PC-9 (cell line): ENCODE measurements at regions not wholly inside any gene's neighbourhood (a gene's known extent, or its start where the extent isn't known, plus 50 kb on each side); places are given as distances from the start of the nearest gene placed in this dataset.

Experiments
- BruUV-seq: library from RNA; stranded (reverse); fragments of 400-500 nt; replicated peaks from 2 replicates; lab custom pipeline; 2021; lab: Mats Ljungman, UMichigan
- CTCF ChIA-PET: fragments of 300-600 bp; sonication (Branson Sonifier 250); formaldehyde crosslinking; loops from one replicate; lab custom pipeline; 2022; ENCODE audit warnings: antibody characterized with exemption; lab: Charles Lee
- POLR2A ChIA-PET: fragments of 300-600 bp; sonication (Branson Sonifier 250); formaldehyde crosslinking; loops from one replicate; lab custom pipeline; 2022; ENCODE audit warnings: antibody characterized with exemption; ENCODE audit not compliant: unreplicated experiment; lab: Charles Lee
- DNase-seq, 2 experiments: peaks; one replicate each; pipeline versions ENCODE4 v3.0.0 to v3.0.0-alpha.2; 2015 to 2022; ENCODE audit warnings: mixed read lengths in 1 of 2
- H2AFZ ChIP-seq: fragments of 200-600 bp; sonication (generic); 2 replicates; pipeline ENCODE4 v1.8.1; 2017; ENCODE audit warnings: antibody characterized with exemption
- H3F3A ChIP-seq: fragments of 200-600 bp; sonication (generic); 2 replicates; pipeline ENCODE4 v1.8.1; 2017; ENCODE audit warnings: antibody characterized with exemption, mild to moderate bottlenecking, low read depth; ENCODE audit not compliant: insufficient read depth
- H3K27ac ChIP-seq: fragments of 200-600 bp; sonication (generic); 2 replicates; pipeline ENCODE4 v1.6.1; 2016; ENCODE audit warnings: mixed run types
- H3K27me3 ChIP-seq: fragments of 200-600 bp; sonication (generic); 2 replicates; pipeline ENCODE4 v1.6.1; 2016; ENCODE audit warnings: low read depth, mixed run types; ENCODE audit not compliant: insufficient read depth
- H3K36me3 ChIP-seq: fragments of 200-600 bp; sonication (generic); 2 replicates; pipeline ENCODE4 v1.6.1; 2016; ENCODE audit warnings: low read depth, mixed run types
- H3K4me1 ChIP-seq: fragments of 200-600 bp; sonication (generic); replicated peaks from 2 replicates; pipeline ENCODE4 v1.6.1; 2016; ENCODE audit warnings: mixed run types; ENCODE audit not compliant: insufficient read depth
- H3K4me2 ChIP-seq: fragments of 200-600 bp; sonication (generic); 2 replicates; pipeline ENCODE4 v1.6.1; 2017; ENCODE audit warnings: mixed run types
- H3K4me3 ChIP-seq: fragments of 200-600 bp; sonication (generic); 2 replicates; pipeline ENCODE4 v1.6.1; 2016; ENCODE audit warnings: mixed run types
- H3K79me2 ChIP-seq: fragments of 200-600 bp; sonication (generic); 2 replicates; pipeline ENCODE4 v1.6.1; 2017; ENCODE audit warnings: low read depth, mixed run types
- H3K9me2 ChIP-seq: fragments of 200-600 bp; sonication (generic); 2 replicates; pipeline ENCODE4 v1.8.1; 2017; ENCODE audit warnings: mild to moderate bottlenecking; ENCODE audit not compliant: insufficient read depth
- H3K9me3 ChIP-seq: fragments of 200-600 bp; sonication (generic); 2 replicates; pipeline ENCODE4 v1.8.1; 2016; ENCODE audit warnings: low read depth; ENCODE audit not compliant: insufficient read depth
- H4K20me1 ChIP-seq: fragments of 200-600 bp; sonication (generic); 2 replicates; pipeline ENCODE4 v1.8.1; 2017; ENCODE audit not compliant: insufficient read depth
- CTCF ChIP-seq: fragments of 200-600 bp; sonication (generic); conservative IDR thresholded peaks from 2 replicates; pipeline ENCODE4 v1.6.1; 2017; ENCODE audit warnings: mixed run types, antibody characterized with exemption, mild to moderate bottlenecking, moderate library complexity
- EZH2 ChIP-seq: fragments of 200-600 bp; sonication (generic); IDR thresholded peaks from 2 replicates; pipeline ENCODE4 v1.8.0; 2017; ENCODE audit warnings: antibody characterized with exemption, low read depth
- intact Hi-C: fragments of 100-400 bp; cut with micrococcal nuclease; formaldehyde crosslinking; loops from one replicate; pipeline ENCODE4 v1.10.0; 2022; ENCODE audit not compliant: unreplicated experiment

GRCh38 chr12:97616946-97617345 is 154.3 kb downstream of the RMST start:
- no peaks in the 10 kb centered on the region for H3K4me1 ChIP-seq
- no peak overlapping the region for H3K4me3 ChIP-seq
- ChIA-PET CTCF (no interaction called here), POLR2A (no interaction called here)
- H3K79me2 ChIP-seq = no peaks in the 10 kb centered on the region
- intact Hi-C loops = no loop called here
- TF ChIP-seq EZH2 = no peak
- TF ChIP-seq CTCF = no peak
- no peaks in the 10 kb centered on the region for H3K9me3 ChIP-seq
- no peaks in the 10 kb centered on the region for H4K20me1 ChIP-seq
- H2AFZ ChIP-seq = no peak overlapping the region
- no peaks in the 10 kb centered on the region for H3K27me3 ChIP-seq
- no peaks in the 10 kb centered on the region for H3K36me3 ChIP-seq
- H3K4me2 ChIP-seq = no peak overlapping the region
- DNase-seq = no peak
- H3F3A ChIP-seq = no peaks in the 10 kb centered on the region
- H3K27ac ChIP-seq = no peak overlapping the region
- BruUV-seq = no TSS peak
- no peaks in the 10 kb centered on the region; the same call in 1 of the 2 replicates for H3K9me2 ChIP-seq

GRCh38 chr12:97628962-97629361 is 166.4 kb downstream of the RMST start:
- Histone ChIP-seq H3K9me2 (no peaks in the 10 kb centered on the region), H3K9me3 (no peaks in the 10 kb centered on the region), H3K4me2 (no peak overlapping the region), H3K36me3 (no peaks in the 10 kb centered on the region), H3F3A (no peaks in the 10 kb centered on the region), H3K27ac (no peak overlapping the region), H2AFZ (no peak overlapping the region), H4K20me1 (no peaks in the 10 kb centered on the region), H3K79me2 (no peaks in the 10 kb centered on the region), H3K4me1 (no peaks in the 10 kb centered on the region), H3K27me3 (no peaks in the 10 kb centered on the region), H3K4me3 (no peak overlapping the region)
- no peak for TF ChIP-seq CTCF
- no peak for TF ChIP-seq EZH2
- CTCF ChIA-PET = no interaction called here
- POLR2A ChIA-PET = no interaction called here
- intact Hi-C loops = no loop called here
- BruUV-seq = no TSS peak
- DNase-seq = no peak

GRCh38 chr12:97629382-97629781 is 166.8 kb downstream of the RMST start:
- H3K9me3 ChIP-seq = no peaks in the 10 kb centered on the region
- no peaks in the 10 kb centered on the region for H3F3A ChIP-seq
- no TSS peak for BruUV-seq
- no peaks in the 10 kb centered on the region for H3K36me3 ChIP-seq
- CTCF ChIA-PET = no interaction called here
- no peak for DNase-seq
- TF ChIP-seq EZH2 = no peak
- TF ChIP-seq CTCF = no peak
- no peaks in the 10 kb centered on the region for H3K27me3 ChIP-seq
- intact Hi-C loops = no loop called here
- H3K4me2 ChIP-seq = no peak overlapping the region
- H2AFZ ChIP-seq = no peak overlapping the region
- POLR2A ChIA-PET = no interaction called here
- H3K4me1 ChIP-seq = no peaks in the 10 kb centered on the region
- no peaks in the 10 kb centered on the region for H4K20me1 ChIP-seq
- H3K4me3 ChIP-seq = no peak overlapping the region
- H3K79me2 ChIP-seq = no peaks in the 10 kb centered on the region
- H3K9me2 ChIP-seq = no peaks in the 10 kb centered on the region
- no peak overlapping the region for H3K27ac ChIP-seq
